ENCODE measurements at regions not wholly inside any gene's neighbourhood (a gene's known extent, or its start where the extent isn't known, plus 50 kb on each side); places are given as distances from the start of the nearest gene placed in this dataset.

- H3K27ac ChIP-seq = no peak overlapping the region
- TF ChIP-seq ZFX (IDR thresholded peaks at IDR 0.05) = no peak
- TF ChIP-seq CTCF (conservative IDR thresholded peaks at IDR 0.05) = no peak
Measured at GRCh38 chr13:65864039-65864438, 1366.1 kb downstream of the PCDH9 start.

GRCh38 chr13:65860306-65860705, 1369.8 kb downstream of the PCDH9 start:
- no peak overlapping the region for H3K27ac ChIP-seq
- TF ChIP-seq CTCF (conservative IDR thresholded peaks at IDR 0.05) (no peak), ZFX (IDR thresholded peaks at IDR 0.05) (no peak)

- no peak overlapping the region for H3K27ac ChIP-seq
- TF ChIP-seq CTCF (conservative IDR thresholded peaks at IDR 0.05) (no peak), ZFX (IDR thresholded peaks at IDR 0.05) (no peak)
Measured at GRCh38 chr13:65857942-65858565, 1372.1 kb downstream of the PCDH9 start.

GRCh38 chr13:65856431-65856830, 1373.7 kb downstream of the PCDH9 start:
- TF ChIP-seq CTCF (conservative IDR thresholded peaks at IDR 0.05) (no peak), ZFX (IDR thresholded peaks at IDR 0.05) (no peak)
- H3K27ac ChIP-seq = no peak overlapping the region

GRCh38 chr13:65855242-65855805, 1374.8 kb downstream of the PCDH9 start:
- H3K27ac ChIP-seq = no peak overlapping the region
- TF ChIP-seq ZFX (IDR thresholded peaks at IDR 0.05) (no peak), CTCF (conservative IDR thresholded peaks at IDR 0.05) (no peak)

- H3K27ac ChIP-seq = no peak overlapping the region
- TF ChIP-seq ZFX (IDR thresholded peaks at IDR 0.05) (no peak), CTCF (conservative IDR thresholded peaks at IDR 0.05) (no peak)
Measured at GRCh38 chr13:65854431-65854830, 1375.7 kb downstream of the PCDH9 start.

GRCh38 chr13:65844266-65844841, 1385.8 kb downstream of the PCDH9 start:
- no peak for TF ChIP-seq CTCF (conservative IDR thresholded peaks at IDR 0.05)
- TF ChIP-seq ZFX (IDR thresholded peaks at IDR 0.05) = no peak
- H3K27ac ChIP-seq = no peak overlapping the region

Data from C4-2B (cell line).